RWPE2 (cell line): ENCODE measurements at regions not wholly inside any gene's neighbourhood (a gene's known extent, or its start where the extent isn't known, plus 50 kb on each side); places are given as distances from the start of the nearest gene placed in this dataset.

Experiments used
- ATAC-seq: fragments of 200-7000 bp; cut with Tn5 transposase; 3 replicates; pipeline ENCODE4 v1.9.1; 2021; ENCODE audit warnings: low read depth
- DNase-seq: peaks from one replicate; pipeline ENCODE4 v3.0.0-alpha.2; 2020; ENCODE audit warnings: low spot score
- H3K27ac ChIP-seq: fragments of 450-650 bp; 2 replicates; pipeline ENCODE4 v1.5.1; 2017; ENCODE audit warnings: mild to moderate bottlenecking; ENCODE audit not compliant: poor library complexity, severe bottlenecking
- H3K27me3 ChIP-seq: fragments of 250-450 bp; sonication (Bioruptor Pico); 2 replicates; pipeline ENCODE4 v1.5.1; 2021; ENCODE audit warnings: mild to moderate bottlenecking, moderate library complexity; ENCODE audit not compliant: insufficient read depth, poor library complexity, severe bottlenecking
- H3K36me3 ChIP-seq: fragments of 250-450 bp; sonication (Bioruptor Pico); 2 replicates; pipeline ENCODE4 v1.5.1; 2020; ENCODE audit warnings: low read depth, mild to moderate bottlenecking, moderate library complexity
- H3K4me1 ChIP-seq: fragments of 250-450 bp; sonication (Bioruptor Pico); 2 replicates; pipeline ENCODE4 v1.5.1; 2021; ENCODE audit warnings: mild to moderate bottlenecking, moderate library complexity; ENCODE audit not compliant: insufficient read depth, poor library complexity, severe bottlenecking
- H3K4me3 ChIP-seq: fragments of 250-450 bp; sonication (Bioruptor Pico); 2 replicates; pipeline ENCODE4 v1.5.1; 2021; ENCODE audit warnings: mild to moderate bottlenecking, moderate library complexity; ENCODE audit not compliant: severe bottlenecking
- H3K9me3 ChIP-seq: fragments of 250-450 bp; sonication (Bioruptor Pico); 2 replicates; pipeline ENCODE4 v1.5.1; 2021; ENCODE audit warnings: mild to moderate bottlenecking, moderate library complexity; ENCODE audit not compliant: severe bottlenecking
- TF ChIP-seq, protein P1 (sequence below): fragments of 450-650 bp; IDR thresholded peaks from one replicate; pipeline ENCODE4 v1.5.1; 2017; ENCODE audit warnings: mild to moderate bottlenecking, moderate library complexity; ENCODE audit not compliant: poor library complexity, severe bottlenecking

DNA sequence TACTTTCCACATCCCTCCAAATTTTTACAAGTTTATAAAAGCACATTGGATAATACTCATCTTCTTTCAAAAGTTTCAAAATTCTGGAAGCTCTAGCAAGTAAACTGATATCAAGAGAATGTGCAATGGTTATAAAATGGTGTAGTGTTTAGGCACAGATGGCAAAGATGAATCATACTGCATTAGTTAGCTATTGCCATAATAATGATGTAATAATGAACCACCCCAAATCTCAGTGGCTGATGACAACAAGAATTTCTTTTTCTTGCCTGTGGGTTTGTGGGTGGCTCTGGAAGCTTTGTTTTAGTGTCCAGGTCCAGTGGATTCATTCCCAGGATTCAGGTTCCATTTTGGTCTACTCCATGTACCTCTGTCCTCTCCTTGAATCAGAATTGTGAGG, 319.0 kb downstream of the BRINP1 start:
- H3K4me3 ChIP-seq: no peak overlapping the region
- H3K27me3 ChIP-seq: no peaks in the 10 kb centered on the region
- no peaks in the 10 kb centered on the region for H3K36me3 ChIP-seq
- ATAC-seq (no peak), DNase-seq (no peak)
- H3K4me1 ChIP-seq: peaks cover 15% of the 10 kb centered on the region
- peak overlapping the region; percentile 12 for H3K27ac ChIP-seq
- TF ChIP-seq, protein P1, sequence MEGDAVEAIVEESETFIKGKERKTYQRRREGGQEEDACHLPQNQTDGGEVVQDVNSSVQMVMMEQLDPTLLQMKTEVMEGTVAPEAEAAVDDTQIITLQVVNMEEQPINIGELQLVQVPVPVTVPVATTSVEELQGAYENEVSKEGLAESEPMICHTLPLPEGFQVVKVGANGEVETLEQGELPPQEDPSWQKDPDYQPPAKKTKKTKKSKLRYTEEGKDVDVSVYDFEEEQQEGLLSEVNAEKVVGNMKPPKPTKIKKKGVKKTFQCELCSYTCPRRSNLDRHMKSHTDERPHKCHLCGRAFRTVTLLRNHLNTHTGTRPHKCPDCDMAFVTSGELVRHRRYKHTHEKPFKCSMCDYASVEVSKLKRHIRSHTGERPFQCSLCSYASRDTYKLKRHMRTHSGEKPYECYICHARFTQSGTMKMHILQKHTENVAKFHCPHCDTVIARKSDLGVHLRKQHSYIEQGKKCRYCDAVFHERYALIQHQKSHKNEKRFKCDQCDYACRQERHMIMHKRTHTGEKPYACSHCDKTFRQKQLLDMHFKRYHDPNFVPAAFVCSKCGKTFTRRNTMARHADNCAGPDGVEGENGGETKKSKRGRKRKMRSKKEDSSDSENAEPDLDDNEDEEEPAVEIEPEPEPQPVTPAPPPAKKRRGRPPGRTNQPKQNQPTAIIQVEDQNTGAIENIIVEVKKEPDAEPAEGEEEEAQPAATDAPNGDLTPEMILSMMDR: no peak
- no peaks in the 10 kb centered on the region for H3K9me3 ChIP-seq

- peak; percentile 64 for DNase-seq
- no peaks in the 10 kb centered on the region for H3K36me3 ChIP-seq
- TF ChIP-seq, protein P1: no peak
- peak overlapping the region; percentile 35 for H3K27ac ChIP-seq
- H3K4me1 ChIP-seq: peaks cover 15% of the 10 kb centered on the region
- no peaks in the 10 kb centered on the region for H3K27me3 ChIP-seq
- ATAC-seq: peak; percentile 70
- H3K4me3 ChIP-seq: no peak overlapping the region
- no peaks in the 10 kb centered on the region for H3K9me3 ChIP-seq
Measured at GRCh38 chr9:119052339-119053030, 316.8 kb downstream of the BRINP1 start.

DNA sequence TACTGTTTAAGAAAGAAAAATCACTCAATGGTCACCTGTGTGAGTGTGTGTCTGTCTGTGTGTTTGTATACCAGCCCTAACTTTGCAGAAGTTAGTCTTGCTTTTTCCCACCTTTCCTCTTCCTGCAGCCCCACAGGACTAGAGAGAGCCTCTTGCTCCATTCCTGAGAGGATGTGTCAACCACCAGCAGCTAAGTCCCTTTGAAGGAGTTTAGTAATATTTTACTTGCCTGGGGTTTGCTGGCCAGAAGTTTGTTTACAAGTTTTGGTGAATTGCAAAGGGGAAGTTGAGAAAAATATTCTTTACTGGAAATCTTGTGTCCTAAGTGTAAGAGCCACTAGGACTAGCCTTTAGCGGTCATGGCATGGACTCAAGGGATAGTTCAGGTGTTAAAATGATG, 316.2 kb downstream of the BRINP1 start:
- ATAC-seq: peak; percentile 38; the same call in 2 of the 3 replicates
- DNase-seq: no peak
- TF ChIP-seq, protein P1: no peak

DNA sequence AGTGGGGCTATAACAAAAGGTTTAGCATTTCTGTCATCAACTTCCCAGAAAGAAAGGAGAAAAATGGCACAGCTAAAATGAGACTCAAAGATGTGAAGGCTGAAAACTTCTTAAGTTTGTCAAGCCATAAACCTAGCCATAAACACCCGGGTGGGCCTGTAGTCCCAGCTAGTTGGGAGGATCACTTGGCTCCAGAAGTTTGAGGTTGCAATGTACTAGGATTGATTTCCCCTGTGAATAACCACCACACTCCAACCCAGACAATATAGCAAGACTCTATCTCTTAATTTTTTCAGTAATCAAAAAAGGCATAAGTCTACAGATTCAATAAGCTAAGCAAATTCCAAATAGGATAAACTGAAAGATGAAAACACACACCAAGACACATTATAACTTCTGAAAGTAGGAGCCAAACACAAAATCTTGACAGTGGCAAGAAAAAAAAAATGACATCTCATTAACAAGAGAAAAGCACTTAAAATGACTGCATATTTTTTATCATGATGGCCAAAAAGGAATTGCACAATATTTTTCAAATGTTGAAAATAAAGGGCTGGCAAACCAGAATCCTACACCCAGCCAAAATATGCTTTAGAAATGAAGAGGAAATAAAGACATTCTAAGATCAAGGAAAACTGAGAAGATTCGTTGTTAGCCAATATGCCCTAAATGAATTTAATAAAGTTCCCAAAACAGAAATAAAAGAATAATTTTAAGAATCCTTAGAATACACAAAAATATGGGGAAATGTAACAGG, 308.4 kb downstream of the BRINP1 start:
- no peak for ATAC-seq
- no peak overlapping the region for H3K4me3 ChIP-seq

More for the DNA sequence above, 316.2 kb downstream of the BRINP1 start:
- no peaks in the 10 kb centered on the region for H3K27me3 ChIP-seq
- peaks cover 15% of the 10 kb centered on the region for H3K4me1 ChIP-seq
- H3K4me3 ChIP-seq: no peak overlapping the region
- peak overlapping the region; percentile 35 for H3K27ac ChIP-seq
- H3K36me3 ChIP-seq: no peaks in the 10 kb centered on the region
- no peaks in the 10 kb centered on the region for H3K9me3 ChIP-seq

More for the DNA sequence above, 308.4 kb downstream of the BRINP1 start:
- no peak for DNase-seq
- Histone ChIP-seq H3K9me3 (no peaks in the 10 kb centered on the region), H3K36me3 (no peaks in the 10 kb centered on the region), H3K4me1 (no peaks in the 10 kb centered on the region), H3K27me3 (no peaks in the 10 kb centered on the region), H3K27ac (no peak overlapping the region)
- TF ChIP-seq, protein P1: no peak
